Suppressor macrophage treated with lipopolysaccharide for 1 hour (primary cell): ENCODE measurements at regions not wholly inside any gene's neighbourhood (a gene's known extent, or its start where the extent isn't known, plus 50 kb on each side); places are given as distances from the start of the nearest gene placed in this dataset.

Experiments used
- DNase-seq, 3 donors: peaks; one replicate each; pipeline ENCODE4 v3.0.0-alpha.2; 2020 to 2022

DNA sequence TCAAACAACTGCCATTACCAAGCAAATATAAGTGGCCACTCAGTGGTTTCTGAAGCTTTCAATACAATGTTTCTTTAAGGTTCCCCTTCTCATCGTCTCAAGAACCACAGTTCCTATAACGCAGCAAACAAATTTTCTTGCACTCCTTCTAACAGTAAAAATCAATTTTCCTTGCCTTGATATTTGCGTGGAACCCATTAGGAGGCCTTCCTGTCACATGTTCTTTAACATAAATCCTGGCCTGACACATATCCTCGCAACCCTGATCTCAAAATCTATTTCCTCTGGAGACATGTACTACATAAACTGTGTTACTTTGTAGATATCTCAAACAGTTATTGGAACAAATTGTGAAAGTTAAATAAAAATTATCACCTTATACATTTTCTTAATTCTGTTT lies 65.9 kb upstream of the MANEA start:
- no peak for DNase-seq

DNA sequence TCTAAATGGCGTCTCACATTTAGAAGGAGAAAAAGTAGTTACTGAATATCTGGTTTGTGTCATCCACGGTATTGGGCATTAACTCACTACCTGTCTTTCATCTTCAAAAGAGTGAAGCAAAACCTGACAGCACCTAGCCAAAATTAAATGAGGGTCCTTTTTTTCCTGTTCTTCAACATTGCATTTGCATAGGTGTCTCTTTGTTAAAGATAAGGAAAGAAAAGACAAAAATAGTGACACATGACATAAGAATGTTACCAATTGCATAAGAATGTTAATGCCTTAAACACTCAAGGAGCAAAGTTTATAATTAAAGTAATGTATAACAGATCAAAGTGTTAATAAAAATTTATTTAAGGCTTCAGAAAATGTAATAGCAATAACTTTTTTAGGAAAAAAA lies 61.4 kb upstream of the MANEA start:
- DNase-seq = no peak

DNA sequence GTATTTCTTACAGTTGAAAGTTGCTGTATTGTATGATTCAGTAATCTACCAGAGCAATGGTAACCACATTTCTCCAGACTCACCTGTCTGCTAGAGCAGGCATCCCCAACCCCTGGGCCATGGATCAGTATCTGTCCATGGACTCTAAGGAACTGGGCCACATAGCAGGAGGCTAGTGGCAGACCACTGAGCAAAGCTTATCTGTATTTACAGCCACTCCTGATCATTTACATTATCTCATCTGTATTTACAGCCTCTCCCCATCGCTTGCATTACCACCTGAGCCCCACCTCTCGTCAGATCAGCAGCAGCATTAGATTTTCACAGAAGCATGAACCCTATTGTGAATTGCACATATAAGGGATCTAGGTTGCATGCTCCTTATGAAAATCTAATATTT lies 60.3 kb upstream of the MANEA start:
- DNase-seq = no peak

GRCh38 chr6:95517568-95517967 lies 59.8 kb upstream of the MANEA start:
- DNase-seq = no peak

- no peak for DNase-seq
Measured at GRCh38 chr6:95518630-95519227, 58.6 kb upstream of the MANEA start.

DNA sequence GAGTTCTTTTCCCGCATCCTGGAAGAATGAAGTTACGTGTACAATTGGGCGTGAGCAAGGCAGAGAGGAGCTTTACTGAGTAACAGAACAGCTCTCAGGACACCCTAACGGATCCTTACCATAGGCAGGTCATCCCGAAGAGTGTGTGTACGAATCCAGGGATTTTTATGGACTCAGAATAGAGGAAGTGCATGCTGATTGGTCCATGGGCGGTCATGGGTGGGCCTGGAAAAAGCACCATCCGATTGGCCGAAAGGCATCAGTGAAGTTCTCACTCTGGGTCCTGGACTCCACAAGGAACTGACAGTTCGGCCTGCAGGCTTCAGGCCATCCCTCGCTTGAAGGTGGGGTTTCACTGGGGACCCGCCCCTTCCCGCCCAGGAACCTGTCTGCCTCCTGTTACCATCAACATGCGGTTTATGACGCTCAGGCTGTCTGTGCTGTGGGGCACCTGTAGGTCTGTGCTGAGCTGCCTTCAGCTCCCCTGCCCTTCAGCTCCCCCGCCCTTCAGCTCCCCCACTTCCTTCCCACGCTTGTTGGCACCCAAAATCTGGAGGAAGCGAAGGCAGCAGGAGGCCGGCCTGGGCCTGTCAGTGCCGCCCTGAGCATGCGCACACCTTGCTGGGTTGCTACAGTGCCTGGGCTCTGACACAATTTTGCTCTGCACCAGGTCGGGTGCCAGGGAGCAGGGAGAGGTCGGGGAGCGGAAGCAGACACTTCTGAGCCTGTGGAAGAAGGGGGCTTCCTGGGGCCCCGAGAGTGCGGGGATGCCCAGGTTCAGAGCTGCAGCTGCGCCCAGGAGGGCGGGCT lies 57.9 kb upstream of the MANEA start:
- DNase-seq = no peak

GRCh38 chr6:95521181-95521580 lies 56.2 kb upstream of the MANEA start:
- DNase-seq = no peak
